GM19238 (cell line): ENCODE measurements at regions not wholly inside any gene's neighbourhood (a gene's known extent, or its start where the extent isn't known, plus 50 kb on each side); places are given as distances from the start of the nearest gene placed in this dataset.
"Not testable (repeated sequence)": the region's sequence is repeated elsewhere in the genome, so short reads cannot be mapped to it uniquely, and the experiment has no call there.

Experiments
- DNase-seq: peaks from one replicate; pipeline ENCODE4 v3.0.0; 2011; ENCODE audit warnings: low spot score; ENCODE audit not compliant: insufficient read length

DNA sequence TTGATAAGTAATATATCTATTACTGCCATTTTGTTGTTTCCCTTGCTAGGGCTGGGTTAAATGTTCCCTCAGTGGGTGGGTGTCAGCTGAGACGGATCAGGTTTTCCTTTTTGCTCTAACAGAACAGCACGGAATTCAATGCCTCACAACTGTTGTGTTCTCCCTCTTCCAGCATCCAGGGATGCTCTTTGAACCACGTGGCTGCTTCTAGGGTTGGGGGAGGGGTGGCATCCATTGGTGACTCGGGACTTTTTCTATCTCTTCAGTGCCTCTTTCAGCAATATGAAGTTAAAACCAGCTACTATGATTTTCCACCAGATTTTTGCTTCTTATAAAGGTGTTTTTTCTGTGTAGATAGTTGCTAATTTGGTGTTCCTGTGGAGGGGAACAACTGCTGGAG, 884.9 kb upstream of the FOXG1 start:
- DNase-seq, result no peak

DNA sequence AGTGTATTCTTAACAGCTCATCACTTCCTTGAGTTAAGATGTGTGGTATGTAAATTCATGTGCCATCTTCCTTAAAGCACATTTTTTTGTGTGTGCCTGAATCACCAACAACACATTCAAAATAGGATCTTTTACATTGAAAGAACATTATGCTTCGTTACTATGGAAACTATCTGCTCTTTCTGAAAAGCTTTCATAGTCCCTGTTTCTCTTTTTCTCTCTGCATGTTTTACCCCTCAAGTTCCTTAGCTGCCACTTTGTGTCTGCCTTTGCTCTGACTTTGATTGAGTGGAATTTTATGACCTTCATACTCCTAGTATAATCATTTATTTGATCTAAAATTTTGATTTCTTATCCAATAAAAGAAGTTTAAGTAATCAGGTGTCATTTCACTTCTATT, 880.3 kb upstream of the FOXG1 start:
- no peak for DNase-seq

DNA sequence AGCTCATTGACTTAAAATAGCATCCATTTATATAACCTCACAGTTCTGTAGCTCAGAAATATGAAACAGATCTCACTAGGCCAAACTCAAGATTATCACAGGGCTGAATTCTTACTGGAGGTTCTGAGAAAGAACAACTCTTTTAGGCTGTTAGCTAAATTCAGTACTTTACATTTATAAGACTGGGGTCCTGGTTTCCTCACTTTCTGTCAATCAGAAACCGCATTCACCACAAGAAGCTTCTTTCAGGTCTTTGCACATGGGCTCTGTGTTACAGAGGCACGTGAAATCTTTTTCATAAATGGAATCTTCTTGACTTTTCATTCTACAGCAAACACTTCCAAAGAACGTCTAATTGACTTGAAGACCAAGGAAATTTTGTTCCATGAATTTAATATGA, 876.3 kb upstream of the FOXG1 start:
- DNase-seq, result no peak

DNA sequence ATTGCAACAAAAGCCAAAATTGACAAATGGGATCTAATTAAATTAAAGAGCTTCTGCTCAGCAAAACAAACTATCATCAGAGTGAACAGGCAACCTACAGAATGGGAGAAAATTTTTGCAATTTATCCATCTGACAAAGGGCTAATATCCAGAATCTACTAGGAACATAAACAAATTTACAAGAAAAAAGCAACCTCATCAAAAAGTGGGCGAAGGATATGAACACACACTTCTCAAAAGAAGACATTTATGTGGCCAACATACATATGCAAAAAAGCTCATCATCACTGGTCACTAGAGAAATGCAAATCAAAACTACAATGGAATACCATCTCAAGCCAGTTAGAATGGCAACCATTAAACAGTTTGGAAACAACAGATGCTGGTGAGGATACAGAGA, 858.1 kb upstream of the FOXG1 start:
- not testable (repeated sequence) for DNase-seq

DNA sequence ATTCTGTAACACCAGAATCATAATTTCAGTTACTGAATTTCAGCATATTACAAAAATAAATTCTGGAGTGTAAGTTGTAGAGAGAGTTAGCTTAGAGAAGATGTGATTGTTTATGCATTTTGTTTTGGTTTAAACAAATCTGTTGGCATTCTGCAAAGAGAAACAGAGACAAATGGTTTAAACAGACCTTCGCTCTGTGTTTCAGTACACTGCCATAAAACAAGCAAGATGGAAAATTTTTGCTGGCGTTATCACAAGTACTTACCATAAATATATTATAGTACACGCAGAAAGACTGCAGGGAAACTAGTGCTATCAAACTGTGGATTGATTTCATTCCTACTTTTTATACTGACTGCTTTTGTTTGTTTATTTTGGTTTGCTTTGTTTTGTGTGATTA, 850.3 kb upstream of the FOXG1 start:
- DNase-seq, result no peak

DNA sequence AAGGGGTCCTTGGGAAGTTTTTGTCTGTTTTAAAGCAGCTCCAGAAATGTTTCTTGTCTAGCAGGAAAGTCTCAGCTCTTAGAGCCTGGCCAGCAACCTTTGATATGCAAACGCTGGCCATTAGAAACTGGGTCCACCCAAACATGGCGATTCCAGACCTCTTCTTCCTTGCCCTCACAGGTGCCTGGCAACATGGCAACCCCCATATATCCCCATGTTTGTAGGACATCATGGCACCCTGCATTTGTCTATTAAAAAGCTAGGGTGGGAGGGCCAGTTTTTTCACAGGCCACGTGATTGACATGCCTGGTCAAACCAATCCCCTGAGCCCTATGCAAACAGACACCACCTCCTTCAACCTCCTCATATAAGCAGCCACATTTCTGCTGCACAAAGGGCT, 848.7 kb upstream of the FOXG1 start:
- no peak for DNase-seq

DNA sequence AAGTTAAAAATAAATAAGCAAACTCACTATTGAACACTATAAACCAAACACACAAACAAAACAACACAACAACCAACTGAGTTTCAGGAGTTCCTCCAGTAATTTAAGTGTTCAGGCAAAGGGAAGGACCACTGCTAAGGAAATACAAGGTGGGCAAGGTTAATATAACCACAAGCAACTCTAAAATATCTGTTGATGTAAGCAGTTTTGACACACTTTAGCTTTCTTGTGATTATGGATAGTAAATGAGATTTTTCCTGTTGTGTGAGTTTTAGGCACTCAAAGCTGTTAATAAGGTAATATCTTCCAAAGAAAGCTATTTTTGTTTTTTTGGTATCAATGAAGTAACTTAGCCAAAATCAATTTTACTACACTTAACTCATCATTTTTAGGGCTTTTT, 839.1 kb upstream of the FOXG1 start:
- no peak for DNase-seq

DNA sequence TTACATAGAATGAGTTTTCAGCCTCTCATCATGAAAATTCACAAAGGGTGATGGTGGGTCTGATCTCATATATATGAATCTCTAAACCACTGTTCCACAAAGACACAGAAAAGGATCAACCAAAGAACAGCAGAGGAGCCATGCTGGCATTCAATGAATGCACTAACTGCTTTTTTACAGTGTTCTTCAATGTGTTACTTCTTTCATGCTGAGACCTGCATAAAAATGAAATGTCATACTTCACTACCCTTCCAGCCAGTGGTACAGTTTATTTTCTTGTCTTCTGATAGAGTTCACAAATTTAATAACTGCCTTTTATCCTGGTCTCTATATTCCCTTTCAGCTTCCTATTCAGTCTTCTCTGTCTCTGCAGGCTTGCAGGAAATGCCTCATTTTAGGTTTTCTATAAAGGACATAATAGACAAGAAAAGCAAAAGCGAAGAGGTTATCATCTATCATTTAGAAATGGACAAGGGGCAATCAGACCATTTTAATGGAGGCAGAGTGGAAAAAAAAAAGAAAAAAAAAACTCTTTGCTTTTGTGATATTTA, 836.7 kb upstream of the FOXG1 start:
- no peak for DNase-seq

DNA sequence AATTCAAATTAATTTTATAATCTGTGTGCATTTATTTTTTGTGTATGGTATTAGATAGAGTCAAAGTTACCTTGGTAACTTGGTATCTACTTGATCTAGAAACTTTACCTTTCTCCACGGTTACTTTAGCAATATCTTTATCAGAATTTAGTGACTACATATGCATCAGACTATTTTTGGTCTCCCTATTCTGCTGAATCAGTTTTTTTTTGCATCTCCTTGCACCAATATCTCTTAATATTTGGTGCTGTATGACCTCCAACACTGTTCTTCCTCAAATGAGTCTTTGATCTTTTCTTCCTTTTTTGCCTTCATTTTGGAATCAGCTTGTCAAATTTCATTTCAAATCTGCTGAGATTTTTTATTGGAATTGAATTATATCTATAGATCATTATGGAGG, 828.2 kb upstream of the FOXG1 start:
- DNase-seq, result no peak

DNA sequence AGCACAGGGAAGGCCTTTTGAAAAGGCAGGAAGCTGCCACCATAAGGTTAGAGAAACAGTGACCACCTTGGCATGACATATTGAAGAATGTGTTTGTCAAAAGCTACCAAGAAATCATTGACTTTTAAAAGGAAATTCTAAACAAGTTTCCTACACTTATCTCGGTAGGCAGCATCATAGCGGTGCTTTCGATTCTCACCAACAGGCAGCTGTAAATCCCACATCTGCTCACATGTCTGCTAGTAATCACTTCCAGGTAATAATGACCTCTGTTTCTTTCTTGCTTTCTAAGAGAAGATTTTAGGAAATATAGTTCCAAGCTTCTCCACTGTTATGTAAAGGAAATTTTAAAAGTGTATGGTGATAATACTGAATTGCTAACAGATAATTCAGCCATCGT, 821.1 kb upstream of the FOXG1 start:
- DNase-seq, result no peak

DNA sequence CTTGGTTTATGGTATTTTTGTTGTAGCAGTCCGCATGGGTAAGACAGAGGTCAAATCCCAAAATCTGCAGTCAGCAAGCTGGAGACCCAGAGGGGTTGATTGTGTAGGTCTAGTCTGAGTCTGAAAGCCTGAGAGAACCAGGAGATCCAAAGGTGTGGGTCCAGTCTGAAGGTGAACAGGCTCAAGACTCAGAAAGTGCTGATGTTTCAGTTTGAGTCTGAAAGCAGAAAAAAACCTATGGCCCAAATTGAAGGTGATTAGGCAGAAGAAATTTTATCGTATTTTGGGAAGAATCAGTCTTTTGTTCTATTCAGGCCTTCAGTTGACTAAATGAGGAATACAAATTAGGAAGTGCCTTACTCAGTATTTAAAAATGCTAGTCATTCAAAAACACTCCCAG, 807.8 kb upstream of the FOXG1 start:
- DNase-seq, result no peak

DNA sequence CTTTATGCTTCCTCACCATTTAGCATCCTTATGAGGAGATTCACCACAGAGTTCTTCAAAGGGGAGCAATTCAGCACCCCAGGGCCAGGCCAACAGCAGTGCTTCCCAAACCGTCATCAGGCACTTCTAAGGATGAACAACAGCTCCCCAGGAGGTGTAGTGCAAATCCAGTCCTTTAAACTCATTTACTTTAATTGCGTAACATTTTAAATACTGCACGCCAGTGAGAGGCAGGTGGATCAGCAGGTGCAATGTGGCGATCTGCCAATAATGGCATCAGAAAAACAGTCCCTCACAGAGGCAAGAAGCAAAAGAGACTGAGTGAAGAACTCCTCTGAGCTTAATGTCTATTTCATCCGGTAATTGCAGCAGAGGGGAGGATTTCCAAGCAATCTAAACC, 770.9 kb upstream of the FOXG1 start:
- DNase-seq, result no peak

DNA sequence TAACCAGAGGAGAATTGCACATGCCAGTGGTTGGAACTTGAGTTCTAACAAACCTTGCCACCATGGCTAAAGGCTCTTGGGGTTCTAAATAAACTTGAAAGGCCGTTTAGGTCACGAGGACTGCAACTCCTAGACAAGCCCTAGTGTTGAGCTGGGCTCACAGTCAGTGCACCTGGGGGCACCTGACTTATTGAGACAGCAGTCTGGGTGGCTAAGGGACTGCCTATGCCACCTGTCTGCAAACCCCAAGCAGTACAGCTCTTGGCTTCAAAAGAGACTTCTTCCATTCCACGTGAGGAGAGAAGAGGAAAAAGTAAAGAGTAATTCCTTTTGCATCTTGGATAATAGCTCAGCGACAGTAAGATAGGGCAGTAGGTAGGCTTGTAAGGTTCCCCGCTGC, 765.6 kb upstream of the FOXG1 start:
- DNase-seq, result no peak

DNA sequence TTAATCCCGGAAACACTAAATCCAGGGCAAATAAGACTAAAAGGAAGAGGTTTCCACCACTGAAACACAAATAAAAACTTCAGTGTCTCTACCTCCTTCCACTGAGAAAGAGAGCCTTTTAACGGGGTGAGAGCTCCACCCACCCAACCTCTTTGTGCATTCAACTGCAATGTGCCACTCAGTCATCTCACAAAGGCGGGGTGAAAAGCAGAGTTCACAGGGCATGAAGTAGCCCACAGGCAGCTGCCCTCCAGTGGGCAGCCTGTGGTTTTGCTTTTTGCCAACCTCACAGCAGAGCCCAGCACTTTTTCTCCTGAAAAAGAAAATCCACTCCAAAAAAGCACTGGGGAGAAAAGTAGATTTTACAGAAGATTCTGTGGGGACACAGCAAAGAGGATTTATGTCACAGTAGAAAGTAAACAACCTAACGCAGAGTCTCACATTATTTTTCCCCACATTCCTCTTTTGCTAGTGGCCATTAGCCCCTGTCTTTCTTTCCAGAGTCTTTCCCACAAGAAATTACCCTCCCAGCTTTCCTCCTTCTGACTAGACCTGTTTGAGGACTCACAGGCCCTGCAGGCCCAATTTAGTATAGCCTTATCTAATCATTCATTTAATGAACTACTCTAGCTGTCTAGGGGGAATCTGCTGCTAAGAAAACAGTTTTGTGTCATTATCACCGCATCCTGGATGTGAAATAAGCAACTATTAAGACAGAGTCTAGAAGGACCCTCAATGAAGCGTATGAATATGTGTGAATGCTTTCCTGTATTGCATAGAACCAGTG, 753.8 kb upstream of the FOXG1 start:
- no peak for DNase-seq

DNA sequence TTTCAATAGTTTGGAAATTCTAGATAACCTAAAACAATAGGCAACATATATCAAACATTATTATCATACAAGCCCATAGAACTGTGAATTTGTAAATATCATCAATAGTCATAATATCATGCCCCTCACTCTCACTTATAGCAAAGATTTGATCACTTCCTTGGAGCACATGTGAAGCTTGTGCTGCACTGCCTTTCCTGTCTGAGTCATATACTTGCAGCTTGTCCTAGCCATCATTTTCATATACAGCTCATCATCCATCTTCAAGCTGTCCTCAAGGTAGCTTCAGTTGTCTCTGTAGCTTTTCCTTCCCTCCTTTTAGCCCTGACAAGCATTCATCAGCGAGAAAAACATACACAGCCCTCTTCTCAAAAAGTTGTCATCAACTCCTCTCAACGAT, 746.5 kb upstream of the FOXG1 start:
- no peak for DNase-seq

DNA sequence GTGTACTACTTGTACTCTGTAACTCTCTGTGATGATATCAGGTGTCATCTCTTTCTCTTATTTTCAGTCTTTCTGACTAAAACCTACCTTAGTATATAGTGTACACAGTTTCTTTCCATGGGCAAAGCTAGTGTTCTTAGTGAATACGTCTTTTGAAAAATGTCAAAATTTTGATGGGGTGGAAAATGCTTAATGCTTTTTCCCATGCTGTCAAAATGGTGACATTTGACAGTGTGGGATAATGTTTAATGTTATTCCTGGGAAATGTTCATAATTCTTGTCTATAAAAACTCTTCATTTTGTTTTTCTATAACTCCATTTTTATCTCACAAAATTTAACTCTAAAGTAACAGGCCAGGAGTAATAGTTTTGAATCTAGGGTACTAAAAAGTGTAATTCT, 742.7 kb upstream of the FOXG1 start:
- no peak for DNase-seq

DNA sequence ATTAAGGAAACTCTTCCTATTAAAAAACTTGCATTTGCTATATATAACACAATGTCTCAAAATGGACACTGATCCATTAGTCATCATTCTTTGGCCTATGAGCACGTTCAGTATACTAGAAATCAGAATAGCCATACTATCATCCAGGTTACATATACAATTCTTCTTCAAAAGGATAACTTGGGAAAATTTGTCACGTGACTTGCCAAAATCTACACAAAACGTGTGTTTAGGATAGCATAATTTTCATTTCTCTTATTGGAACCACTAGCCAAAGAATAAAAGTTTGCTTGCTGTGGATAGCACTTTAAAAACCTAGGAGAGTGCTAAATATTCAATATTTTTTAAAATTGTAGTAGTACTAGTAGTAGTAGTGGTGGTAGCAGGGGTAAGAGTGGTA, 714.3 kb upstream of the FOXG1 start:
- DNase-seq, result no peak

DNA sequence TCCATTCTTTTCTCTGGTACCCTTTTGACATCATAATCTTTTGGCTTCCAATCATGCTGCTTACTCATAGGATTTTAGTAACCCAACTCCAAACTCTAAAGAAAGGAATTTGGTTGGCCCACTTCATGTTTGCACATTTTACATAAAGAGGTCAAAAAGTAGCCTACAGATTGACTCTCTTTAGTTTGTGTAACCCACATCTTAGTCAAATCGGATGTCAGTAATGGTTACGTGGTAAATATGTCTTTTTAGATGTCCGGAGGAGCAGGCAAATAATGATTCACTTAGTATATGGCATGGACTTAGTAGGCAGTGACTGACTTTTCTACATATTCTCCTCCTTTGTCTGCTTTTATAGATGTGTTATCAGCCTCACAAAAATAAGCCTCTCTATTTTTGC, 711.6 kb upstream of the FOXG1 start:
- no peak for DNase-seq

DNA sequence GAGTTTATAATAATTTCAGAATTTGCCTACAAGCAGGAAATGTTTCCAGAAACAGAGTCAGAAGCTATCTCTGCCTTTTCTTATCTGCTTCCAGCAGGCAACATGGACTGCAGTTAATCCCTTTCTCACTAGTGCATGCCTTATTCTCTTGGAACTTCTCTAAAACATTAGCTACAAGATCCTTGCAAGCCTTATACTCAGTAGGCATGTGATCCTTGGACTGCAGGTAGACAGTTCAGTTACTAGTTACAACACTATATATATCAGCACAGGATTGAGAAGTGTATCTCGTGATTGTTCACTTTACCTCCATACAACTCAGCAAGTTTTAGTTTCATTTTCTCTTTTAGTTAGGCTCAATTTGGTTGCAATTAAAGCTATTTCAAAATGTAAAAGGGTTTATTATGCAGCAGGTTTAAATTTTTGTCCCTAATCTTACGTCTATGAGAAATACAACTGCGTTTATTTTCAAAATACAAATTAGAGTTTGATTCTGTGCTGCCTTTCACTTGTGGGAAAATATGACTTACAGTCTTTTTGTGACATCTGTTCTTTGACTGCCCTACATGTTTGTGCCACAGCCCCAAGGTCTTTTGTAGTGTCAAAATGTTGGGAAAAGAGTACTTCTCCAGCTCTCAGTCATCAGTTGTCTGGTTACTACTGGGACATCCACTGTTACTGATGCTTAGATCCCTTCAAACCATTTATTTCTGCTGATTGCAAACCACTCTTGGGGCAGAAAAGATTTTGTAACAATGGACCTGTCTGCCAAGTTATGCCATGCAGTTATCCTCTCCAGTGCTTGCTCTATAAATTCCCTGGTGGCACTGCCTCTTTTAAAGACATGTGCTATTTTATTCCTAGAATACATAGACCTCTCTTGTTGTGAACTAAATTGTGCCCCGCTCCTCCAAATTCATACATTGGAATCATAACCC, 709.0 kb upstream of the FOXG1 start:
- DNase-seq, result no peak

DNA sequence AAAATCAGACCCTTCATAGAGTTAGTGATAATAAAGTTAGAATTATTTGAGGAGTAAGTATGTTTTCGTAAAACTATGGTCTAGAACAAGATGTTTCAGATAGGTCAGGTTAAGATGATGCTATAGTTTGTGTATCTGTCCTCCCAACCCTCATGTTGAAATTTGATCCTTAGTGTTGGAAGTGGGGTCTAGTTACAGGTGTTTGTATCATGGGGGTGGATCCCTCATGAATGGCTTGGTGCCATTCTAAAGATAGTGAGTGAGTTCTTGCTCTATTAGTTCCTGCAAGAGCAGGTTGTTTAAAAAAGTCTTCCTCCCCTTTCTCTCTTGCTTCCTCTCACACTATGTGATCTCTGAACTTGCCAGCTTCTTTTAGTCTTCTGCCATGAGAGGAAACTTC, 707.3 kb upstream of the FOXG1 start:
- DNase-seq, result no peak

DNA sequence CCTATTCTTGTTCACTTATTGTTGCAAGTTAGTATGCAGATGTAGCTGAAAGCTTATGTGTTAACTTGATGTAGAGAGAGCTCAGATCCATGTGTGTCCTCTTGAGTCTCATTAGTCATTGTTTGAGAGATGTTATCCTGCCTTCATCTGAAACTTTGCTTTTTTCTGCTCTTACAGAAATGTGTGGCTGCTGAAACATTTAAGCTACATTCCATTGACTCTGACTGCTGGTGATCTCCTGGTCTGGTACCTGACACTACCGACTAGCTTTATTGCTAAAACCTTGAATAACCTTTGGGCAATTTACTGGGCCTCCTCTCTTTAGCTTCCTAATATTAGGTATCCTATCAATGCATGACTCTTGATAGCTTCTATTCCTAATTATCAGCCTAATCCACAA, 705.6 kb upstream of the FOXG1 start:
- no peak for DNase-seq

DNA sequence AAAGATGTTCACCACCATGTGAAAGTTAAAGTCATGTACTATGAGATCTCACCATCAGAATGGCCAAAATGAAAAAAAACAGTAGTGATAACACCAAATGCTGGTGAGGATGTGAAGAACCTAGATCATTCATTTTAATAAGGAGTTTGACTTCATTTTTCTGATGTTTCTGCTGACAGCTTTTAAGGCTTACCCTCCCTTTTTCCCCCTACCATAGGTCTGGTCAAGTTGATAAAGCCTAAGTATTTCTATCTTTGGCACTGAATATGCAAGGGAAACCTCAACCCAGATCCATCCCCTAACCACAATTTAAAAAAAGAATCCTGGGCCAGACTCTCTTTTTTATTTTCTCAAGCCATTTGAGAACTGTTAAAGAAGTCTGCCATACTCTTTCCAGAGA, 689.6 kb upstream of the FOXG1 start:
- no peak for DNase-seq

DNA sequence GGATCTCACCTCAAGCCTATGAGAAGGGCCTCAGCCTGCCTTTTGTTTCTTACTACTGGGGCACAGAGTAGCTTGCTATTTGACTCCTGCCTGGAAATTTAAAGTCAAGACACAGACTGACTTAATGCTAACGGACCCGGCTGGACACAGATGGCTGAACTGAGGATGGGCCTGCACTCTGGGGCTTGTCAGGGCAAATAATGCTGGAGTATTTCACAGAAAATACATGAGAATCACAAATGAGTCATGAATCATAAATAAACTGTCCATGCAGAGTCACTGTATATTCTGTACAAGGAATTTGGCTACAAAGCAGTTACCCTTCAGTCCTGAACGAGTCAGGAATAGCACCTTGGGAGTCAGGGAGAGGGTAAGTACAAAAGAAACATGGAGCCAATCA, 683.2 kb upstream of the FOXG1 start:
- DNase-seq, result no peak
